ENCODE measurements at regions not wholly inside any gene's neighbourhood (a gene's known extent, or its start where the extent isn't known, plus 50 kb on each side); places are given as distances from the start of the nearest gene placed in this dataset.

DNA sequence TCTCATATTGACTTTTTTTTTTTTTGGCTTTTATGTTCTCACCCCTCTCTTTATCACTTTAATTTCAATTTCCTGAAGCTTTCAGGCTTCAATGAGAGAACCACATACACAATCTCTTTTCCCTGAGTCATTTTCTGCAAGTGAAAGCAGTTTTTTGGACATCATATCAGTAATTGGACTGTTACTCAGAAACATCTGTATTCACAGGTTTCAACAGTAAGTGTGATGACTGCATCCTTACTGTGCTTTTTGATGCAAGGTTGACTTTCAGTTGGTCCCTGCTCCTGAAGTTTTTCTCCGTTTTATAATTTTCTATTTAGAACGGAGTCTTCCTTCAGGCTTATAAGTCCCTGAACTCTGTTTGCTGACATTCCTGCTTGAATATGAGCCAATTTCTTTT, 70.5 kb upstream of the CCBE1 start:
- TF ChIP-seq POLR2A (IDR thresholded peaks at IDR 0.05) (no peak), EP300 (IDR thresholded peaks at IDR 0.05; ENCODE audit: low read depth) (no peak)
- TF ChIP-seq, protein P1, sequence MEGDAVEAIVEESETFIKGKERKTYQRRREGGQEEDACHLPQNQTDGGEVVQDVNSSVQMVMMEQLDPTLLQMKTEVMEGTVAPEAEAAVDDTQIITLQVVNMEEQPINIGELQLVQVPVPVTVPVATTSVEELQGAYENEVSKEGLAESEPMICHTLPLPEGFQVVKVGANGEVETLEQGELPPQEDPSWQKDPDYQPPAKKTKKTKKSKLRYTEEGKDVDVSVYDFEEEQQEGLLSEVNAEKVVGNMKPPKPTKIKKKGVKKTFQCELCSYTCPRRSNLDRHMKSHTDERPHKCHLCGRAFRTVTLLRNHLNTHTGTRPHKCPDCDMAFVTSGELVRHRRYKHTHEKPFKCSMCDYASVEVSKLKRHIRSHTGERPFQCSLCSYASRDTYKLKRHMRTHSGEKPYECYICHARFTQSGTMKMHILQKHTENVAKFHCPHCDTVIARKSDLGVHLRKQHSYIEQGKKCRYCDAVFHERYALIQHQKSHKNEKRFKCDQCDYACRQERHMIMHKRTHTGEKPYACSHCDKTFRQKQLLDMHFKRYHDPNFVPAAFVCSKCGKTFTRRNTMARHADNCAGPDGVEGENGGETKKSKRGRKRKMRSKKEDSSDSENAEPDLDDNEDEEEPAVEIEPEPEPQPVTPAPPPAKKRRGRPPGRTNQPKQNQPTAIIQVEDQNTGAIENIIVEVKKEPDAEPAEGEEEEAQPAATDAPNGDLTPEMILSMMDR (IDR thresholded peaks at IDR 0.05): no peak
